B cell (primary cell): ENCODE measurements at regions not wholly inside any gene's neighbourhood (a gene's known extent, or its start where the extent isn't known, plus 50 kb on each side); places are given as distances from the start of the nearest gene placed in this dataset.

Source experiments
- EZH2 ChIP-seq: IDR thresholded peaks from 2 replicates; pipeline ENCODE4 v1.6.1; 2012; ENCODE audit warnings: borderline replicate concordance, low read depth, mild to moderate bottlenecking, moderate library complexity, low read length; ENCODE audit not compliant: insufficient read depth, poor library complexity, severe bottlenecking
- TF ChIP-seq, protein P1 (sequence below): fragments of 200-600 bp; IDR thresholded peaks from one replicate; pipeline ENCODE4 v1.8.0; 2022; ENCODE audit warnings: antibody characterized with exemption, mild to moderate bottlenecking

DNA sequence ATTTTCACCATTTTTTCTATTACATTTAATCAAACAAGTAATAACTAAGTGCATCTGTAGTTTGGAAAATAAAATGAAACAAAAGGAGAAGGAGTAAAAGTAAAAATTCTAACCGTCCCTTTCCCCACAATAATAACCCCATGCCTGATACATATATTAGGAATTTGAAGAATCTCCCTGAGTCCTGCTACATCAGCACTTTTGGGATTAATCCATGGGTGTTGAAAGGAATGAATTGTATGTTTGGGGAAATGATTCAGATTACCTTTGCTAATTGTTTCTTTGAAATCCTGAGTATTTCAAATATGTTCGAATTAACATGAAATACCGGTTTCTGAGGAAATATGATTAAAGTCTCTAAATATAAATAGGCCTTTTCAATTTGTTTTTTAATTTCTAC is 648.0 kb downstream of the CDY2B start:
- TF ChIP-seq, protein P1, sequence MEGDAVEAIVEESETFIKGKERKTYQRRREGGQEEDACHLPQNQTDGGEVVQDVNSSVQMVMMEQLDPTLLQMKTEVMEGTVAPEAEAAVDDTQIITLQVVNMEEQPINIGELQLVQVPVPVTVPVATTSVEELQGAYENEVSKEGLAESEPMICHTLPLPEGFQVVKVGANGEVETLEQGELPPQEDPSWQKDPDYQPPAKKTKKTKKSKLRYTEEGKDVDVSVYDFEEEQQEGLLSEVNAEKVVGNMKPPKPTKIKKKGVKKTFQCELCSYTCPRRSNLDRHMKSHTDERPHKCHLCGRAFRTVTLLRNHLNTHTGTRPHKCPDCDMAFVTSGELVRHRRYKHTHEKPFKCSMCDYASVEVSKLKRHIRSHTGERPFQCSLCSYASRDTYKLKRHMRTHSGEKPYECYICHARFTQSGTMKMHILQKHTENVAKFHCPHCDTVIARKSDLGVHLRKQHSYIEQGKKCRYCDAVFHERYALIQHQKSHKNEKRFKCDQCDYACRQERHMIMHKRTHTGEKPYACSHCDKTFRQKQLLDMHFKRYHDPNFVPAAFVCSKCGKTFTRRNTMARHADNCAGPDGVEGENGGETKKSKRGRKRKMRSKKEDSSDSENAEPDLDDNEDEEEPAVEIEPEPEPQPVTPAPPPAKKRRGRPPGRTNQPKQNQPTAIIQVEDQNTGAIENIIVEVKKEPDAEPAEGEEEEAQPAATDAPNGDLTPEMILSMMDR = no peak
- TF ChIP-seq EZH2 = no peak
